ENCODE measurements at regions not wholly inside any gene's neighbourhood (a gene's known extent, or its start where the extent isn't known, plus 50 kb on each side); places are given as distances from the start of the nearest gene placed in this dataset.

DNA sequence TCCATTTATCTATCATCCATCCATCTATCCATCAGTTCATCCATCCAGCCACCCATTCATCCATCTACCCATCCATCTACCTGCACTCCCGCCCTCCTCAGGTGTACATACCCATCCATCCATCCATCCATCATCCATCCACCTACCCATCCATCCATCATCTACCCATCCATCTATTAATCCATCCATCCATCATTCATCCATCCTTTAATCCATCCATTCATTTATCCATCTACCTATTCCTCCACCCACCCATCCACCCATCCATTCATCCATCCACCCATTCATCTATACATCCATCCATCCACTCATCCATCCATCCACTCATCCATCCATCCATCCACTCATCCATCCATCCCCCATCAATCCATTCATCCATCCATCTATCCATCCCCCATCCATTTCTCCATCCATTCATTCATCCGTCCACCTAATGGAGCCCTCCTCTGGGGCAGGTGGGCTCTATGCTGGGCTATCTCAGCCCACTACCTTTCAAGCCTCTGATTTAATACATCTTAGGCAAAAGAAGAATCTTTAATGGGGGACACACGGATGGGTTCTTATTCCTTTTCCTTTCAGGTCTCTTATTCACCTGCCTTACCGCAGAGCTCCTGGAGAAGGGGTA is 178.9 kb downstream of the URI1 start:
- H3K9me3 ChIP-seq (ENCODE audit: low read depth), result no peaks in the 10 kb centered on the region
- TF ChIP-seq EZH2phosphoT487 (IDR thresholded peaks at IDR 0.05; ENCODE audit: low read depth, severe bottlenecking, unreplicated experiment), result no peak
- no peak for TF ChIP-seq EZH2 (IDR thresholded peaks at IDR 0.05; ENCODE audit: borderline replicate concordance)
- TF ChIP-seq, protein P1, sequence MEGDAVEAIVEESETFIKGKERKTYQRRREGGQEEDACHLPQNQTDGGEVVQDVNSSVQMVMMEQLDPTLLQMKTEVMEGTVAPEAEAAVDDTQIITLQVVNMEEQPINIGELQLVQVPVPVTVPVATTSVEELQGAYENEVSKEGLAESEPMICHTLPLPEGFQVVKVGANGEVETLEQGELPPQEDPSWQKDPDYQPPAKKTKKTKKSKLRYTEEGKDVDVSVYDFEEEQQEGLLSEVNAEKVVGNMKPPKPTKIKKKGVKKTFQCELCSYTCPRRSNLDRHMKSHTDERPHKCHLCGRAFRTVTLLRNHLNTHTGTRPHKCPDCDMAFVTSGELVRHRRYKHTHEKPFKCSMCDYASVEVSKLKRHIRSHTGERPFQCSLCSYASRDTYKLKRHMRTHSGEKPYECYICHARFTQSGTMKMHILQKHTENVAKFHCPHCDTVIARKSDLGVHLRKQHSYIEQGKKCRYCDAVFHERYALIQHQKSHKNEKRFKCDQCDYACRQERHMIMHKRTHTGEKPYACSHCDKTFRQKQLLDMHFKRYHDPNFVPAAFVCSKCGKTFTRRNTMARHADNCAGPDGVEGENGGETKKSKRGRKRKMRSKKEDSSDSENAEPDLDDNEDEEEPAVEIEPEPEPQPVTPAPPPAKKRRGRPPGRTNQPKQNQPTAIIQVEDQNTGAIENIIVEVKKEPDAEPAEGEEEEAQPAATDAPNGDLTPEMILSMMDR (IDR thresholded peaks at IDR 0.05; ENCODE audit: poor library complexity), result no peak
- no peaks in the 10 kb centered on the region for H3K4me1 ChIP-seq (ENCODE audit: insufficient read depth)
- no peak for DNase-seq (ENCODE audit: low spot score)
- H2AFZ ChIP-seq, result no peak overlapping the region
- no peaks in the 10 kb centered on the region for H3K79me2 ChIP-seq
- no peak overlapping the region for H3K27ac ChIP-seq
- WGBS (ENCODE audit: low lambda C conversion rate, missing lambda C conversion rate), result 99% methylated on average over 4 of the region's 4 CpGs
- no peaks in the 10 kb centered on the region for H3K9me2 ChIP-seq (replicated peaks; ENCODE audit: insufficient read depth)
- no peak overlapping the region for H3K4me2 ChIP-seq
- H3K4me3 ChIP-seq, result no peak overlapping the region
- H3K27me3 ChIP-seq, result no peaks in the 10 kb centered on the region
- no peaks in the 10 kb centered on the region for H4K20me1 ChIP-seq (ENCODE audit: insufficient read depth, poor library complexity, severe bottlenecking)
- H3K36me3 ChIP-seq (replicated peaks; ENCODE audit: insufficient read depth, low read depth), result no peaks in the 10 kb centered on the region

DNA sequence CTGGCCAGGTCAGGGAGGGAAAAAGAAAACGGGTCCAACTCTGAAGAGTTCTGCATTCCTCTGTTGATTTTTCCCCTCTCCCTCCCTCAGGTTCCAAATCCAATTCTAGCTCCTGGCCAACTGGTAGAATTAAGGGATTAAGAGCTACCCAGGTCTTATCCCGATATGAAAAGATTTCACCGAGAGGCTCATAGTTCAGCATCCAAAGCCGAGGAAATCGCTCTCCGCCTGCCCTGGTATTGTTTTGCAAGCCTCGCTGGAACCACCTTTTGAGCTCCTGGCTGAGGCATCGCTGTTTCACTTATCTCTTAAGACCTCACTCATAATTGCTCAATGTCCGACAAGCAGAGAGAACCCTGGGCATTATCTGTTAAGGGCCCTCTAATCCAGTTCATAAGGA is 180.4 kb downstream of the URI1 start:
- H3K4me1 ChIP-seq (ENCODE audit: insufficient read depth), result no peaks in the 10 kb centered on the region
- DNase-seq (ENCODE audit: low spot score), result no peak
- no peaks in the 10 kb centered on the region for H3K36me3 ChIP-seq (replicated peaks; ENCODE audit: insufficient read depth, low read depth)
- H3K27me3 ChIP-seq, result no peaks in the 10 kb centered on the region
- H3K4me3 ChIP-seq, result no peak overlapping the region
- no peak overlapping the region for H3K27ac ChIP-seq
- H3K79me2 ChIP-seq, result no peaks in the 10 kb centered on the region
- H3K4me2 ChIP-seq, result no peak overlapping the region
- H2AFZ ChIP-seq, result no peak overlapping the region
- WGBS (ENCODE audit: low lambda C conversion rate, missing lambda C conversion rate), result 69% methylated on average over 9 of the region's 9 CpGs
- H3K9me2 ChIP-seq (replicated peaks; ENCODE audit: insufficient read depth), result no peaks in the 10 kb centered on the region
- H3K9me3 ChIP-seq (ENCODE audit: low read depth), result no peaks in the 10 kb centered on the region
- H4K20me1 ChIP-seq (ENCODE audit: insufficient read depth, poor library complexity, severe bottlenecking), result no peaks in the 10 kb centered on the region
- TF ChIP-seq EZH2phosphoT487 (IDR thresholded peaks at IDR 0.05; ENCODE audit: low read depth, severe bottlenecking, unreplicated experiment) (no peak), EZH2 (IDR thresholded peaks at IDR 0.05; ENCODE audit: borderline replicate concordance) (no peak)
- TF ChIP-seq, protein P1 (IDR thresholded peaks at IDR 0.05; ENCODE audit: poor library complexity), result no peak

GRCh38 chr19:30123119-30123518 is 181.1 kb downstream of the URI1 start:
- no peak overlapping the region for H3K4me2 ChIP-seq
- no peaks in the 10 kb centered on the region for H3K27me3 ChIP-seq
- no peaks in the 10 kb centered on the region for H3K9me2 ChIP-seq (replicated peaks; ENCODE audit: insufficient read depth)
- no peaks in the 10 kb centered on the region for H3K4me1 ChIP-seq (ENCODE audit: insufficient read depth)
- H3K27ac ChIP-seq, result no peak overlapping the region
- no peaks in the 10 kb centered on the region for H3K79me2 ChIP-seq
- H3K36me3 ChIP-seq (replicated peaks; ENCODE audit: insufficient read depth, low read depth), result no peaks in the 10 kb centered on the region
- H3K9me3 ChIP-seq (ENCODE audit: low read depth), result no peaks in the 10 kb centered on the region
- TF ChIP-seq, protein P1 (IDR thresholded peaks at IDR 0.05; ENCODE audit: poor library complexity), result no peak
- TF ChIP-seq EZH2 (IDR thresholded peaks at IDR 0.05; ENCODE audit: borderline replicate concordance), result no peak
- TF ChIP-seq EZH2phosphoT487 (IDR thresholded peaks at IDR 0.05; ENCODE audit: low read depth, severe bottlenecking, unreplicated experiment), result no peak
- no peak for DNase-seq (ENCODE audit: low spot score)
- H2AFZ ChIP-seq, result no peak overlapping the region
- H4K20me1 ChIP-seq (ENCODE audit: insufficient read depth, poor library complexity, severe bottlenecking), result no peaks in the 10 kb centered on the region
- H3K4me3 ChIP-seq, result no peak overlapping the region
- WGBS (ENCODE audit: low lambda C conversion rate, missing lambda C conversion rate), result 93% methylated on average over 14 of the region's 14 CpGs
